Endothelial cell of hepatic sinusoid (primary cell): ENCODE measurements at regions not wholly inside any gene's neighbourhood (a gene's known extent, or its start where the extent isn't known, plus 50 kb on each side); places are given as distances from the start of the nearest gene placed in this dataset.
"Not testable (repeated sequence)": the region's sequence is repeated elsewhere in the genome, so short reads cannot be mapped to it uniquely, and the experiment has no call there.

Experiments
- in situ Hi-C: cut with HindIII; loops from 2 replicates; pipeline ENCODE4 v1.10.0; 2017; ENCODE audit warnings: low sequenced_read_pairs

DNA sequence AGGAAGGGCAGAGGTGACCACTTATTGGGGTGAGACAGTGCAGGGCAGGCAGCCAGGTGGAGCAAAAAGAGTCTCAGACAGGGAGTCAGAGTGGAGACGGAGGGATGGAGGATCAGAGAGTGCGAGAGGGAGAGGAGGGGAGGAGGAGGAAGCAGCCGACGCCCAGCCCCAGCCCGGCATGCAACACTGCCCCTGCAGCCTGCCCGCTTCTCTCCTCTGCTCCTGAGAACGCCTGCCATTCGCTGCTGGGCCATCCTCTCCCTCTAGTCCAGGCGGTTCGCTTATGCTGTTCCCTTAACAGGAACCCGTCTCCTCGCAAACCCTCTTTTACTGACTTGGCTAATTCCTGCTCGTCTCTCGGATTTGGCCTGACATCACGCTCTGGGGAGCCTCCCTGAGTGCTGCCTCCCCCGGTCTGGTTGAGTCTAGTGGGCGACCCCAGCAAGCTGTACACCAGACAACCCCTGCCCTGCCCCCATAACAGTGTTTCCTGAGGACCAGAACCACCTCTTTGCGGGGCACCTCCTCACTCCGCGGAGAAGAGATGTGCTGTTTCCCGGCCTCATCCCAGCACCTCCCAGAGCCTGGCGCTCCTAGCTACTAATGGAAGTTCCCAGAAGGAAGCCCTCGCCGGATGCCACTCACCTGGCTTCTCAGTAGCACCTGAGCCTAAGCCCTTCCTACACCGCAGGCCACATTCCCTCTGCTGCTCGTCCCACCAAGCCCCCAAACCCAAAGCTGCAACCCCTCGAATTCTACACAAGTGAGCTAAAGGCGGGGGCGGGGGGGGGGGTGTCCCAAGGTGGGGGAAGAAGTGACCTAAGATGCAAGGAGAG is 61.2 kb upstream of the CCL1 start:
- in situ Hi-C loops: no loop called here

GRCh38 chr17:34423315-34423714 is 60.3 kb upstream of the CCL1 start:
- in situ Hi-C loops: not testable (repeated sequence)

- in situ Hi-C loops: no loop called here
Observed at GRCh38 chr17:34420900-34421299, 57.9 kb upstream of the CCL1 start.

- in situ Hi-C loops: no loop called here
Observed at GRCh38 chr17:34420254-34420766, 57.3 kb upstream of the CCL1 start.

DNA sequence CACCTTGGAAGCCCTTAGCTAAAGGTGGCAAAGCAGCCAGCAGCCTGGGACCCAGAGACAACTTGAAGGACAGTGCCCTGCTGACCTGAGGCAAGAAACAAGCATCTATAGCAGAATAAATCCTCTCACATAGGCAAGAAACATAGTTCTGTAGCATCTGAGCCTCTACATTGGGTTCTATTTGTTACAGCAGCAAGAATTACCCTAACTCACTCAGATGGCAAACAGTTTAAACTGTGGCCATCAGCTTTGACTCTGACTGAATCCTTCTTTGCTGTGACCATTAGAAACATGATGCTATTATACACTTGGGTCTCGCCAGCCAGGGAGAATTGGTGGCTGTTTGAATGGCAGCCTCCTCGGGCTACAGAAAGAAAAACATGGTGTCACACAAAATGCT is 53.1 kb upstream of the CCL1 start:
- in situ Hi-C loops: no loop called here

- in situ Hi-C loops: no loop called here
Observed at GRCh38 chr17:34414339-34414738, 51.3 kb upstream of the CCL1 start.

DNA sequence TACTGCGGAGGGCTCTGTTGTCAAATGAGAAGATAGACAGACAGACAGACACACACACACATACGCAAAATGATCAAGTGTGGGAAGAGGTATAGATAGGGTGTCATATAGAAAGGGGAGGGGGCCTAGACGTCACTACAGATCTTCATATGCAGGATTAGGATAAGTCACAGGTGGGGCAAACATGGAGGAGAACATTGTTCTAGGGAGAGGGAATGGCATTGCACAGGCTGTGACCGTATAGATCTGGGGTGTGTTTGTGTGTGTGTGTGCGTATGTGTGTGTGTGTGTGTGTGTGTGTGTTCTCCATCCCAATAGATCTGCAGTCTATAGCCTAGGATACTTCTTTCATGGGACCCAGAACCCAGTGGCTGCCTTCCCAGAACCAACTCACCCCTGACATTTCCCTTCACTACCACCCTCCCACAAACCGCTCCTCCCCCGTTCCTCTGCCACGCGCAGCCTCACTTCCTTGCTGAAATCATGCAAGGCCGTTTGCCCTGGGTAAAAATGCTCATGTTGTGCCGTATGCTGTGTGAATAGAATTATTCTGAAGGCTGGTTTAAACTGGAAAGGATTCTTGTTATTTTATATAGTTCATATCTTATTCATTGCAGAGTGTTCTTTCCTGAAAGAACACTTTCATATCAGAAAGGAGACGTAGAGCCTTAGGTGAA is 50.5 kb upstream of the CCL1 start:
- in situ Hi-C loops: no loop called here

DNA sequence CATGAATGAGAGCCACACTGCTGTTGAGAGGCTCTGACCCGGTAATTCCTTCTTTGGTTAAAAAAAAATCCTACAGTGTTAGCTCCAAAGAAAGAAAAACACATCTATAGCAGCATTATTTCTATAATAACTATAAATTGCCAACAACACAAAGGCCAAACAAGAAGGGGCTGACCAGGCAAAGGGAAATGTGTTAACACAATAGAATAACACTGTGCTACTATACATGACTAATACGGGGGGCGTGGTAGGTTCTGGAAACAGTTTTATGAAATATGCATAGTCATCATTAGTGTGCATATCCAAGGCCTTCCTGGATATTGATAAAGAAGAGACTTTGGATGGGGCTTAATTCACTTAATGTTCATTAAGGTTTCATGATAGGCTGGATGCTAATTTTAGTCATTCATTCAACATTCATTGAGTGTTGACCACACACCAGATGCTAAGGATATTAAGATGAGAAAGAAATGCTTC is 50.0 kb upstream of the CCL1 start:
- in situ Hi-C loops: no loop called here
